AML-193 (cell line): ENCODE measurements at regions not wholly inside any gene's neighbourhood (a gene's known extent, or its start where the extent isn't known, plus 50 kb on each side); places are given as distances from the start of the nearest gene placed in this dataset.
"Not testable (repeated sequence)": the region's sequence is repeated elsewhere in the genome, so short reads cannot be mapped to it uniquely, and the experiment has no call there.

Source experiments
- DNase-seq, 2 experiments: peaks; one replicate each; lab custom pipeline; 2025; lab: John Stamatoyannopoulos, UW

DNA sequence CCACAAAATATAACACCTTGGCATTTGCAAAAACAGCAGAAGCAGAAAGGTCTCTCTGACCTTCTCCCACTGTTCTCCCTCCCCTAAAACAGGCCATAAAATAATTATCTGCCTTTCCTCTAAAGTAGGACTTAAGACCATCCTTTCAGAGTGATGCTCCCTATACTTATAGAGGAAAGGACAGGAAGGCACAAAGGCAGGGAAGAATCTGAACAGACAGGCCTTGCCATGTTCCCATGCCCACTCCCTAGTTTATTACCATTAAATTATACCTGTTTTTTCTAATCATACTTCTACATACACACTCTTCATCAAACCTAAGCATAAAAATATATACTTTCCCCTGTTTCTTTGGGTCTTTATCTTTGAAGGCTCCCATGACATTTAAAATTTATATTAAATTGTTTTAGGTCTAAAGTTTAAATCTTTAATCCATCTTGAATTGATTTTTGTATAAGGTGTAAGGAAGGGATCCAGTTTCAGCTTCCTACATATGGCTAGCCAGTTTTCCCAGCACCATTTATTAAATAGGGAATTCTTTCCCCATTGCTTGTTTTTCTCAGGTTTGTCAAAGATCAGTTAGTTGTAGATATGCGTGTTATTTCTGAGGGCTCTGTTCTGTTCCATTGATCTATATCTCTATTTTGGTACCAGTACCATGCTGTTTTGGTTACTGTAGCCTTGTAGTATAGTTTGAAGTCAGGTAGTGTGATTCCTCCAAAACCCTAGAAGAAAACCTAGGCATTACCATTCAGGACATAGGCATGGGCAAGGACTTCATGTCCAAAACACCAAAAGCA is 755.8 kb upstream of the ADGRB3 start:
- not testable (repeated sequence) for DNase-seq

DNA sequence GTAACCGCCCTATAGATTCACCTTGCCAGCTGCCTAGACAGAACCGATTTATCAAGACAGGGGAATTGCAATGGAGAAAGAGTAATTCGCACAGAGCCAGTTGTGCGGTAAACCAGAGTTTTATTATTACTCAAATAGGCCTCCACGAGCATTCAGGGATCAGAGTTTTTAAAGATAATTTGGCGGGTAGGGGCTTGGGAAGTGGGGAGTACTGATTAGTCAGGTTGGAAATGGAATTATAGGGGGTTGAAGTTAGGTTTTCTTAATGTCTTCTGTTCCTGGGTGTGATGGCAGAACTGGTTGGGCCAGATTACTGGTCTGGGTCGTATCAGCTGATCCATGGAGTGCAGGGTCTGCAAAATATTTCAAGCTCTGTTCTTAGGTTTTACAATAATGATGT is 756.9 kb upstream of the ADGRB3 start:
- DNase-seq: not testable (repeated sequence)

DNA sequence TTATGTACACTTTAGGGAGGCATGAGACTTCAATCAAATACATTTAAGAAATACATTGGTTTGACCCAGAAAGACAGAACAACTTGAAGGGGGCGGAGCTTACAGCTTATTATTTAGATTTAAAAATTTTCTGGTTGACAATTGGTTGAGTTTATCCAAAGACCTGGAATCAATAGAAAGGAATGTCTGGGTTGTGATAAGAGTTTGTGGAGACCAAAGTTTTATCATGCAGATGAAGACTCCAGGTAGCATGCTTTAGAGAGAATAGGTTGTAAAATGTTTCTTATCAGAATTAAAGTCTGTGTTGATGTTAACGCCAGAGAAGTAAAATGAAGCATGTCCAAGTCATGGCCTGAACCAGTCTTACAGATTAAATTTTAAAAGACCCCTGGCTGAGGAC is 757.8 kb upstream of the ADGRB3 start:
- no peak for DNase-seq

DNA sequence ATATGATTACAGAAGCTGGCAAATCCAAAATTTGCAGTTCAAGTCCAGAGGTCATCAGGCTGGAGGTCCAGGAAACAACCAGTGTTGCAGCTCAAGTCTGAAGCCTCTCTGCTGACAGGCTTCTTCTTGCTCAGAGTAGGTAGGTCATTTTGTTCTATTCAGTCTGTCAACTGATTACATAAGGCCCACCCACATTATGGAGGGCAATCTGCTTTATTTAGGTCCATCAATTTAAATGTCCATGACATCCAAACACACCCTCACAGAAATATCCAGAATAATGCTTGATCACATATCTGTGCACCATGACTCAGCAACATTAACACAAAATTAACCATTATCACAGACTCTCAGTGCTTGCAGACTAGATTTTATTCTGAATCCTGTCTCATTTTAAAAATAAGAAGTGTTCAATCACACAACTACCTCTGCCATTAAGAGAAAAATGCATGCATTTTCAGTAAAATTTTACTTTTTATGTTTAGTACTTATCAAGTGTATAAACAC is 759.2 kb upstream of the ADGRB3 start:
- DNase-seq: no peak

DNA sequence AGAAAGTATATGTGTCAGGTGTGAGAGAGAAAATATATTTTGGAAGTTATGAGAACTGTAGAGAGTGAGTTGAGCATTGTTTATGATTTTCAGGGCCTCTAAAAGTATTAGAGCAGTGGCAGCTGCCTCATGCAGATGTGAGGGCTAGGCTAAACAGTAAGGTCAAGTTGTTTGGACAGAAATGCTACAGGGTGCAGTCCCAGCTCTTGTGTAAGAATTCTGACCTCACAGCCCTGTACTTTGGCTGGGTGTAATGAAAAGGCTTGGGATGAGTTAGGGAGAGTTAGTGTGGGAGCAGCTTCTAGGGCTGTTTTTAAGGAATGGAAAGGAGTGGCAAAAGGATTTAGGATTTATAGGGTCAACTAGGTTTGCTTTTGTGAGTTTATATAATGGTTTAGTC is 764.8 kb upstream of the ADGRB3 start:
- DNase-seq: no peak

DNA sequence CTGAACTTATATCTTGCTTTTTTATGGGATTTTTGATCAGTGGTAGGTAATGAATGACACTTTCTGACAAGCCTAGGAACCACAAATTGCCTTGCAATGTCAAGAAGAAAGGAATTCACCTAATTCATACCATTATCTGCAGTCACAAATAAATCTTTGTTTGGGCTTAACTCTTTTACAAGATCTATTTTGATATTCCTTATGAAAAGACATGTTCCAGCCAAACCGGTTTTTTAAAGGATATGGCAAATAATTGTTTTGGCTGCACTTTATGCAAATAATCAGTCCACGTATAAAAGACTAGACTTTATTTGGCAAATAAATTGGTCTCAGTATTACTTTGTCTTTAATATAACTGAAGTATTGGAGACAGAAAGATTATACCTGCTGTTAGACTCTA is 771.7 kb upstream of the ADGRB3 start:
- no peak for DNase-seq

DNA sequence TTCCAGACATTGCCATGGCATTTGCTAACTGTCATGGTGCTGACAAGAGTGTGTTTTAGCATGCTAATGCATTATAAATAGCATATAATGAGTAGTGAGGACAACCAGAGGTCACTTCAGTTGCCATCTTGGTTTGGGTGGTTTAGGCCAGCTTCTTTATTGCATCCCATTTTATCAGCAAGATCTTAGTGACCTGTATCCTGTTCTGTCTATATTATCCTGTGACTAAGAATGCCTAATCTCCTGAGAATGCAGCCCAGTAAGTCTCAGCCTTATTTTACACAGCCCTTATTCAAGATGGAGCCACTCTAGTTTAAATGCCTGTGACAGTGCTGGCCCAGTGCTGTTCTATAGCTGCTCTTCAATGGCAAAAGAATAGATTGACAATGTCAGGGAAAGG is 781.0 kb upstream of the ADGRB3 start:
- DNase-seq: no peak

- DNase-seq: no peak
Measured at GRCh38 chr6:67839818-67840217, 795.3 kb upstream of the ADGRB3 start.

DNA sequence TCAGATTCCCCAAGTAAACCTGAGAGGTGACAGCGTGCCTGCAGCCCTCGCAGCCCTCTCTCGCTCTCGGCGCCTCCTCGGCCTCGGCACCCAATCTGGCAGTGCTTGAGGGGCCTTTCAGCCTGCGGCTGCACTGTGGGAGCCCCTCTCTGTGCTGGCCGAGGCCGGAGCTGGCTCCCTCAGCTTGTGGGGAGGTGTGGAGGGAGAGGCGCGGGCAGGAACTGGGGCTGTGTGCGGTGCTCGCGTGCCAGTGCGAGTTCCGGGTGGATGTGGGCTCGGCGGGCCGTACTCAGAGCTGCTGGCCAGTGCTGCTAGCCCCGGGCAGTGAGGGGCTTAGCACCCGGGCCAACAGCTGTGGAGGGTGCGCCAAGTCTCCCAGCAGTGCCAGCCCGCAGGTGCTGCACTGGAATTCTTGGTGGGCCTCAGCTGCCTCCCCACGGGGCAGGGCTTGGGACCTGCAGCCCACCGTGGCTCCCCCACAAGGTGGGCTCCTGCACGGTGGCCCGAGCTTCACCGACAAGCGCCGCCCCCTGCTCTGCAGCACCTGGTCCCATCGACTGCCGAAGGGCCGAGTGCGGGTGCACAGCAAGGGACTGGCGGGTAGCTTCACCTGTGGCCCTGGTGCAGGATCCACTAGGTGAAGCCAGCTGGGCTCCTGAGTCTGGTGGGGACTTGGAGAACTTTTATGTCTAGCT is 809.7 kb upstream of the ADGRB3 start:
- DNase-seq: no peak

DNA sequence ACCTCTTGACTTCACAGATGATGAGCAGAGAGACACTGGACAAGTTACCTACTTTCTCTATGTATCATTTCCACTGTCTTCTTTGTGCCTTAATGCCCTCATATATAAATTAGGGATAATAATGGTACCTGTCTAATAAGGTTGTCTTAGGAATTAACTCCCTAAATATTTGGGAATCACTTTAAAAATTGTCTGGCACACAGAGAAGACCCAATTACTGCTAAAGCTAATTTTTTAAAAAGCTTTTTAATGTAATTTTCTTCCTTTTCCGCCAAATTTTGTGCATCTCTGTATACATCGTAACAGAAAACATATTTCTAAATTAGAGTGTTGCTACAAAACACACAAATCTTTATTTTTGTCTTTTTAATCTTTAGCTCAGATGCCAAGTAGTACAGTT is 816.8 kb upstream of the ADGRB3 start:
- DNase-seq: no peak

GRCh38 chr6:67815623-67816022 is 819.5 kb upstream of the ADGRB3 start:
- no peak for DNase-seq

DNA sequence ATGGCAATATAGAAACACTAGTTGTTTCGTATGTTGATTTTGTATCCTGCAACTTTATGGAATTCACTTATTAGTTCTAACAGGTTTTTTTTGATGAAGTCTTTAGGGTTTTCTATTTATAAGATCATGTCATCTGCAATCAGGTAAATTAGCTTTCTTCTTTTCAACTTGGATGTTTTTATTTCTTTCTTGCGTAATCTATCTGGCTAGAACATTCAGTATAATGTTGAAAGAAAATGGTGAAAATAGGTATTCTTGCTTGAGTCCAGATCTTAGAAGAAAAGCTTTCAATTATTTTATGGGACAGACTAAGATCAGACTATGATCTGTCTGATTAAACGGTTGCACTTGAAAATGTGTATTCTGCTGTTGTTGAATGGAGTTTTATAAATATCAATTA is 820.8 kb upstream of the ADGRB3 start:
- DNase-seq: no peak

DNA sequence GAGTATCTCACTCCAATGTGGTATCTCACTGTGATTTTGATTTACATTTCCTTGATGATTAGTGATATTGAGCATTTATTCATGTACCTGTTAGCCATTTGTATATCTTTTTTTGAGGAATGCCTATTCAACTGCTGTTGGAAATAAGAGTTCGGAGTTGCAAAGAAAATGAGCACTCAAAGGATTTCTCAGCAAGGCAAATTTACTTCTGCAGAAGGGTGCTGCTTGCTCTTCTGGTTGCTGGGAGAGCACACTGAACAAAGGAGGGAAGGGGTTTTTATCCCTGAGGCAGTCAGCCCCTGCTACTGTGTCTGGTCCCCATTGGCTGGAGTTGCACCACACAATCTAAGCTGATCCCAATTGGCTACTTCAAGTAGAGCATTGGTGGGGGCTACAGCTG is 822.4 kb upstream of the ADGRB3 start:
- DNase-seq: no peak

DNA sequence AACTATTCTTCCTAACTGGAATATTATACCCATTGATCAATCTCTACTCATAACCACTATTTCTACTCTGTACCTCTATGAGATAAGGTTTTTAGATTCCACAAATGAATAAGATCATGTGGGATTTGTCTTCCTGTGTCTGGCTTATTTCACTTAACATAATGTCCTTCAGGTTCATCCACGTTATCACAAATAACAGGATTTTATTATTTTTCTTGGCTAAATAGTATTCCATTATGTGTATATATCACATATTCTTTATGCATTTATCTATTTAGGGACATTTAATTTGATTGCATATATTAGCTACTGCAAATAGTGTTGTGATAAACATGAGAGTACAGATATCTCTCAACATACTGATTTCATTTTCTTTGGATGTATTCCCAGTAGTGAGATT is 823.0 kb upstream of the ADGRB3 start:
- no peak for DNase-seq

GRCh38 chr6:67811239-67812037 is 823.6 kb upstream of the ADGRB3 start:
- DNase-seq: no peak

DNA sequence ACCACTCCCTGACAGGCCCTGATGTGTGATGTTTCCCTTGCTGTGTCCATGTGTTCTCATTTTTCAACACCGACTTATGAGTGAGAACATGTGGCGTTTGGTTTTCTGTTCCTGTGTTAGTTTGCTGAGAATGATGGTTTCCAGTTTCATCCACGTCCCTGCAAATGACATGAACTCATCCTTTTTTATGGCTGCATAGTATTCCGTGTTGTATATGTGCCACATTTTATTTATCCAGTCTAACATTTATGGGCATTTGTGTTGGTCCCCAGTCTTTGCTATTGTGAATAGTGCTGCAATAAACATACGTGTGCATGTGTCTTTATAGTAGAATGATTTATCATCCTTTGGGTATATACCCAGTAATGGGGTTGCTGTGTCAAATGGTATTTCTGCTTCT is 830.3 kb upstream of the ADGRB3 start:
- not testable (repeated sequence) for DNase-seq

- no peak for DNase-seq
Measured at GRCh38 chr6:67802771-67803170, 832.3 kb upstream of the ADGRB3 start.

DNA sequence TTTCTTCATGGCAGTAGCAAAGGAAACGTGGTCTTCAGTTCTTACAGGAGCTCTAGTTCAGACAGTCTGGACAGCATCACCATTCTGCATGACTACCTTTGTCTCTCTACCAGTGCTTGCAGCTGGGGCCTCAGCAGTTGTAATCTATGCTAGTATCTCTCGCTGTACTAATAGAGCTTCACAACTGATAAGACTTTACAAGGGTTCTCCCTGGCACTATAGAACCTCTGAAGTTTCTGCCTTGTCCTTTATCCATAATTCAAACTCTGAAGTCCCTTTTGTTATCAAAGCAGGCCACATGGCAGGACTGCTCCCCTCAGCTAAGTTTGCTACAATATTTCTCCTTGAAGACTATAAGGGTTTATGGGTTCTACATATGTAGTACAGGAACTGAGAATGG is 842.1 kb upstream of the ADGRB3 start:
- DNase-seq: no peak

DNA sequence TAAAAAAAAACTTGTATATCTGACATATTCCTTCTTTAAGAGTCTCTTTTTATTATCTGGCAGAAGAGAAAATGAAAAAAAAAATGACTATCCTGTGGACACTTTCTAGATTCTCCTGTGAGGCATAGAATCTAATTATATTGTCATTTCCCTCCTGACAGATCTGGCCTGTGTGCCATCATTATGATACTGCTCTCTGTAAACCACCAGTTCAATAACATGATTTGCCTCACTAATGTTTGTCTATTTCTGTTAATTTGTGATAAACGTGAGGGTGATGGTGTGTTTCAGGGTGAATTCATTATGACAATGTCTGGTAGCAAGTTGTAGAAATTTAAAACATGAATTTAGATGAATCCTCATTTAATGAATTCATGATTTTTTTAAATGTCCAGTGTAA is 844.5 kb upstream of the ADGRB3 start:
- no peak for DNase-seq

- DNase-seq: not testable (repeated sequence)
Measured at GRCh38 chr6:67787119-67787518, 848.0 kb upstream of the ADGRB3 start.

- no peak for DNase-seq
Measured at GRCh38 chr6:67779876-67780275, 855.2 kb upstream of the ADGRB3 start.

DNA sequence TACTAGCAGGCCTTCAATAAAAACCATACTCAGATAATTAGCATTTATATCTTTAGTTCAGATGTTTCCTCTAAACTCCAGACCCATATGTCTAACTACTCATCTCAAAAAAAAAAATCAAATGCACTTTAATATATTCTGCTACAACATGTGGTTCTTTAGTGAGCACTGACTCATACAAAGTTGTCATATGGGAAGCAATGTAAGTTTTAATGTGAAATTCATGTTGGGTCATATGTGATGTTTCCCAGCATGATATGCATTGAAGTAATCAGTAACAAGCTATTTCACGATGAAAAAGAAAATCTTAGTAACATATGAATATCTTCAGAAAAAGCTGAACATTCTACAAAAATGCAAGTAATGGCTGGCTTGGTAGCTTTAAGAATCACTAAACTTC is 859.7 kb upstream of the ADGRB3 start:
- DNase-seq: no peak

DNA sequence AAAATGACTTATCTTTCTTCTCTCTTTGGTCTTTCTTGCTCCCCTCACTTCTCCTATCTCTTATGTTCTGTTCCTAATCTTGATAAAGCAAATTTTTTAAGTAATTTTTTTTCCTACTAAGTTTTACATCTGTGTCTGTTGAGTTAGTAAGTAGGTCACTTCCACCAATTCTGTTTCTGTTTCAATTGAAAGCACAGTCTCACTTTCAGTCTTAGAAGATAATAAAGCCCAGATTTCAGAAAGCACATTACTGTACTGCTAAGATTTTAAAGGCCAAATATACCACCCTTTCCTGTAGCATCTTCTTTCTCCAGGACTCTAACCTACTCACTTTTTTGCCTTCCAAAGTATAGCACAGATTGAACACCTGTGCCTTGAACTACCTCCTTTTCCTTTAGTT is 866.1 kb upstream of the ADGRB3 start:
- no peak for DNase-seq
